ENCODE measurements at regions not wholly inside any gene's neighbourhood (a gene's known extent, or its start where the extent isn't known, plus 50 kb on each side); places are given as distances from the start of the nearest gene placed in this dataset.

DNA sequence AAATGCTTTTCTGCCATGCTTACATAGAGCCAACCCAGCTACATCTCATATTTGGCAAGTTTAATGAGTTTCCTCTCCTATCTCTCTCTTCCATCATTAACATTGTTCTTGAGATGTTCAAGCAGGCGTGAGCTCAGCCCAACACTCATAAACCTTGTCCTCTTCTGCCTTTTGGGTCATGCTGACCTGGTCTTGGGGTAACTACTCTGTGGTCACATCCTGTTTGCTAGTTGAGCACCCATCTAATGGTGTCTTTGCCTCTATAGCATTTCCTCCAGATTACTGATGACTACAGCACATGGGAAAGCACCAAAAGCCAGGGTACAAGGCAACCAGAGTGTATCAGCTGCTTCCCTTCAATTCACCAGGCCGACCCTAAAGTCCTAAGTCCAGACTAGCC, 366.9 kb upstream of the HNRNPA3 start:
- Histone ChIP-seq H3K9me3 (ENCODE audit: control insufficient read depth, low read length) (no peaks in the 10 kb centered on the region), H3K4me3 (ENCODE audit: low read length) (no peak overlapping the region), H3K9ac (ENCODE audit: low read length) (no peak overlapping the region), H3K36me3 (ENCODE audit: control insufficient read depth, insufficient read depth, low read length) (no peaks in the 10 kb centered on the region), H3K4me1 (ENCODE audit: control insufficient read depth, insufficient read depth, low read length) (no peaks in the 10 kb centered on the region), H3K27me3 (ENCODE audit: control insufficient read depth, insufficient read depth, low read length) (no peaks in the 10 kb centered on the region)

DNA sequence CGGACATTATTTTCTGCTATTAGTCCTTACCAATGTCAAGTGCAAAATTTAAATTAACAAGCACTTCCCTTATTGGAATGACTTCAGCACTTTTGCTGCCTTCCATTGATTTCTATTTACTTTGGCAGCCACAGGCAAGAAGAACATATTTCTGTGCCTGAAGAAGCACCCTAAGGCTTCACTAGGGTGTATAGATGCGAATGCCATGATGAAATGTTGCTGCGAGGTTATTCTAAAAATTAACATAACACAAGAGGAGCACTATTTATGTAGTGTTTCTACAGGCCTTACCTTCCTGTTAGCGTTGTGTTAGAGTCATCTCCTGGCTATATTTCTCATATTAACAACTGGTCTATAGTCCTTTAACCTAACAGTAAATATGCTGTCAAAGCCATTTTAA, 365.0 kb upstream of the HNRNPA3 start:
- no peaks in the 10 kb centered on the region for H3K27me3 ChIP-seq (ENCODE audit: control insufficient read depth, insufficient read depth, low read length)
- H3K9ac ChIP-seq (ENCODE audit: low read length) = no peak overlapping the region
- no peaks in the 10 kb centered on the region for H3K9me3 ChIP-seq (ENCODE audit: control insufficient read depth, low read length)
- H3K36me3 ChIP-seq (ENCODE audit: control insufficient read depth, insufficient read depth, low read length) = no peaks in the 10 kb centered on the region
- no peak overlapping the region for H3K4me3 ChIP-seq (ENCODE audit: low read length)
- no peaks in the 10 kb centered on the region for H3K4me1 ChIP-seq (ENCODE audit: control insufficient read depth, insufficient read depth, low read length)

GRCh38 chr2:176848844-176849243, 363.8 kb upstream of the HNRNPA3 start:
- Histone ChIP-seq H3K9me3 (ENCODE audit: control insufficient read depth, low read length) (no peaks in the 10 kb centered on the region), H3K4me3 (ENCODE audit: low read length) (no peak overlapping the region), H3K27me3 (ENCODE audit: control insufficient read depth, insufficient read depth, low read length) (no peaks in the 10 kb centered on the region), H3K4me1 (ENCODE audit: control insufficient read depth, insufficient read depth, low read length) (no peaks in the 10 kb centered on the region), H3K9ac (ENCODE audit: low read length) (no peak overlapping the region), H3K36me3 (ENCODE audit: control insufficient read depth, insufficient read depth, low read length) (no peaks in the 10 kb centered on the region)

DNA sequence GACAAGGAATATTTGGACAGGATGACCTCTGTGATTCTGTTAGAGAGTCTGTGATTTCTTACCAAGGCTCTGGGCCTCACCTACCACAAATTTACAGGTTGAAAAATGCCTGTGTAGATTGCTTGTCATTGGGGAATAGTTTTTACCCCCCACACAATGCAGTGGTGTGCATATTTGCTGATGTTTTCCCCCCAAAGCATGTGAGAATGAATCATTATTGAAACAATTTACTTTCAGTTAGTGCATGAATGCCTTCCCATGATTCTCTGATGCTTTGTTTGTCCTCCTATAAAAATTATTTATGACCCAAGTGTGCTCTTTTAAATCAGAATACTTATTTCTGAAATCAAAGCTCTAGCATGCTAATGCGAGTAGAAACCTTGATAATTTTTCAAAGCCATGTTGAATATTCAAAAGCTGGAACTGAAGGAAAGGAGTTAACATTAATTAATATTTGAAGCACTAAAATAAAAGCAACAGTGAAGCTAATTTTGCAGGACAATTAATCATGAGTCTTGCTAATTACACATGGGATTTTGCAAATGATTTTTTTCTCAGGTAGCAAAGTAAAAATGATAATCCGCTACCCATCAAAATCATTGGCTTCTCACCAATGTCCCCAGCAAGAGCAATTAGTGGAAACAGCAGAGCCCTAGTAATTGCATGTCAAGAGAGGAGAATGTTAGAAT, 361.2 kb upstream of the HNRNPA3 start:
- H3K36me3 ChIP-seq (ENCODE audit: control insufficient read depth, insufficient read depth, low read length) = no peaks in the 10 kb centered on the region
- no peak overlapping the region for H3K4me3 ChIP-seq (ENCODE audit: low read length)
- H3K9me3 ChIP-seq (ENCODE audit: control insufficient read depth, low read length) = no peaks in the 10 kb centered on the region
- H3K4me1 ChIP-seq (ENCODE audit: control insufficient read depth, insufficient read depth, low read length) = no peaks in the 10 kb centered on the region
- H3K27me3 ChIP-seq (ENCODE audit: control insufficient read depth, insufficient read depth, low read length) = no peaks in the 10 kb centered on the region
- no peak overlapping the region for H3K9ac ChIP-seq (ENCODE audit: low read length)

GRCh38 chr2:176851889-176852483, 360.6 kb upstream of the HNRNPA3 start:
- H3K36me3 ChIP-seq (ENCODE audit: control insufficient read depth, insufficient read depth, low read length) = no peaks in the 10 kb centered on the region
- no peak overlapping the region for H3K9ac ChIP-seq (ENCODE audit: low read length)
- no peaks in the 10 kb centered on the region for H3K27me3 ChIP-seq (ENCODE audit: control insufficient read depth, insufficient read depth, low read length)
- no peak overlapping the region for H3K4me3 ChIP-seq (ENCODE audit: low read length)
- H3K4me1 ChIP-seq (ENCODE audit: control insufficient read depth, insufficient read depth, low read length) = no peaks in the 10 kb centered on the region
- H3K9me3 ChIP-seq (ENCODE audit: control insufficient read depth, low read length) = no peaks in the 10 kb centered on the region

DNA sequence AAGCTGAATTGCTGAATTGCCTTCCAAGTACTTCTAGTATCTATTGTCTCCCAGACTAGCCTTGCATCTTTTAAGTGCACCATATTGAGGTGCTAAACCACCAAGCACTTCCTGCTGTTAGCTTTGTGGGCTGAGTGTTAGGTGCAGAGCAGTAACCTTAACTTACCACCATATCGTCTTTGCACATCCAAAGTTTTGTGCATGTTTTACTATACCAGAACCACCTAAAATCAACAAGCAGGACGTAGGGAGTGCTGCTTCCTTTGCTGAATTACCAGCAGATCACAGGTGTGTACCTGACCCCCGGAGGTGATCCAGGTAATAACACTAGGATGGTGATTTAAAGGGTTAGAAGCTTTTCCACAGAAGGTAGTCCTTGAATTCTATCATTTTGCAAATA, 359.9 kb upstream of the HNRNPA3 start:
- no peaks in the 10 kb centered on the region for H3K27me3 ChIP-seq (ENCODE audit: control insufficient read depth, insufficient read depth, low read length)
- H3K9ac ChIP-seq (ENCODE audit: low read length) = no peak overlapping the region
- H3K36me3 ChIP-seq (ENCODE audit: control insufficient read depth, insufficient read depth, low read length) = no peaks in the 10 kb centered on the region
- H3K4me1 ChIP-seq (ENCODE audit: control insufficient read depth, insufficient read depth, low read length) = no peaks in the 10 kb centered on the region
- no peak overlapping the region for H3K4me3 ChIP-seq (ENCODE audit: low read length)
- H3K9me3 ChIP-seq (ENCODE audit: control insufficient read depth, low read length) = no peaks in the 10 kb centered on the region

DNA sequence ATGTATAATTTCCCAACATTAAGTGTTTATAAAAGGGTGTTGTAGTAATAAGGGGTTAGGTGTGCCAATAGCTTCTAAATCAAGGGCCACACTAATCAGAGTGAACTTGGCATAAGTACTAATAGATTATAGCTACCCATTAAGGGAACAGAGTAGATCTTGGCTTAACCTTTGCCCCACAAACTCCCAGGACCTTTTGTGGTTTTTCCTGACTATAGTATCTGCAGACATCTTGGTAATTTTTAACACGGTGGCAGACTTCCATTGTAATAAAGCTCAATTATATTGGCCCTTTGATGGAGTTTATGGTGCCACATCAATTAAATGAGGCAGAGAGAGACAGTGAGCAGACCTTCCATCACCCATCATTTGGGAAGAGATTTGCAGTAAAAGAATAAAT, 358.5 kb upstream of the HNRNPA3 start:
- H3K27me3 ChIP-seq (ENCODE audit: control insufficient read depth, insufficient read depth, low read length) = no peaks in the 10 kb centered on the region
- H3K9ac ChIP-seq (ENCODE audit: low read length) = no peak overlapping the region
- no peaks in the 10 kb centered on the region for H3K9me3 ChIP-seq (ENCODE audit: control insufficient read depth, low read length)
- H3K36me3 ChIP-seq (ENCODE audit: control insufficient read depth, insufficient read depth, low read length) = no peaks in the 10 kb centered on the region
- H3K4me3 ChIP-seq (ENCODE audit: low read length) = no peak overlapping the region
- H3K4me1 ChIP-seq (ENCODE audit: control insufficient read depth, insufficient read depth, low read length) = no peaks in the 10 kb centered on the region

GRCh38 chr2:176854878-176855277, 357.7 kb upstream of the HNRNPA3 start:
- no peak overlapping the region for H3K9ac ChIP-seq (ENCODE audit: low read length)
- no peaks in the 10 kb centered on the region for H3K9me3 ChIP-seq (ENCODE audit: control insufficient read depth, low read length)
- H3K4me1 ChIP-seq (ENCODE audit: control insufficient read depth, insufficient read depth, low read length) = no peaks in the 10 kb centered on the region
- H3K4me3 ChIP-seq (ENCODE audit: low read length) = no peak overlapping the region
- no peaks in the 10 kb centered on the region for H3K36me3 ChIP-seq (ENCODE audit: control insufficient read depth, insufficient read depth, low read length)
- H3K27me3 ChIP-seq (ENCODE audit: control insufficient read depth, insufficient read depth, low read length) = no peaks in the 10 kb centered on the region

- H3K9ac ChIP-seq (ENCODE audit: low read length) = no peak overlapping the region
- H3K36me3 ChIP-seq (ENCODE audit: control insufficient read depth, insufficient read depth, low read length) = no peaks in the 10 kb centered on the region
- no peaks in the 10 kb centered on the region for H3K9me3 ChIP-seq (ENCODE audit: control insufficient read depth, low read length)
- no peak overlapping the region for H3K4me3 ChIP-seq (ENCODE audit: low read length)
- no peaks in the 10 kb centered on the region for H3K4me1 ChIP-seq (ENCODE audit: control insufficient read depth, insufficient read depth, low read length)
- H3K27me3 ChIP-seq (ENCODE audit: control insufficient read depth, insufficient read depth, low read length) = no peaks in the 10 kb centered on the region
Measured at GRCh38 chr2:176856683-176857082, 355.9 kb upstream of the HNRNPA3 start.

GRCh38 chr2:176865336-176865735, 347.3 kb upstream of the HNRNPA3 start:
- Histone ChIP-seq H3K9ac (ENCODE audit: low read length) (no peak overlapping the region), H3K9me3 (ENCODE audit: control insufficient read depth, low read length) (no peaks in the 10 kb centered on the region), H3K27me3 (ENCODE audit: control insufficient read depth, insufficient read depth, low read length) (no peaks in the 10 kb centered on the region), H3K4me3 (ENCODE audit: low read length) (no peak overlapping the region), H3K36me3 (ENCODE audit: control insufficient read depth, insufficient read depth, low read length) (no peaks in the 10 kb centered on the region), H3K4me1 (ENCODE audit: control insufficient read depth, insufficient read depth, low read length) (no peaks in the 10 kb centered on the region)

DNA sequence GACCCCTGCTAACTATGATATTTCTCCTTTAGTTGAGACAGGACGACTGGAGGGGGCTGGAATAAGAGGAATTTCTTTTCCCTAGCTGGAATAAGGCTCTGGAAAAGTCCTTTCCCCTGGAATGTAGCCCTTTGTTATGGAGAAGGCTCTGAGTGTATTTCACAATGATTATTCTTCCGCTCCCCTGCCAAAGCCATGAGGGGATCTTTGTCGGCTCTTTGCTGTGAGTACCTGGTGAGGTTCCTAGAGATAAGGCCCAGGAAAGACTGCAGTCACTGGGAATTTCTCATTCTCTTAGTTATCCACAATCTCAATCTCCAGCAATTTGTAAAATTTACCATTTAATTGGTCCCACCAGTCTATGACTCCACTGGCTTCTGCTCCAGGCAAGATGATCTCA, 340.2 kb upstream of the HNRNPA3 start:
- H3K9ac ChIP-seq (ENCODE audit: low read length) = no peak overlapping the region
- no peak overlapping the region for H3K4me3 ChIP-seq (ENCODE audit: low read length)
- no peaks in the 10 kb centered on the region for H3K36me3 ChIP-seq (ENCODE audit: control insufficient read depth, insufficient read depth, low read length)
- no peaks in the 10 kb centered on the region for H3K9me3 ChIP-seq (ENCODE audit: control insufficient read depth, low read length)
- no peaks in the 10 kb centered on the region for H3K4me1 ChIP-seq (ENCODE audit: control insufficient read depth, insufficient read depth, low read length)
- H3K27me3 ChIP-seq (ENCODE audit: control insufficient read depth, insufficient read depth, low read length) = no peaks in the 10 kb centered on the region

DNA sequence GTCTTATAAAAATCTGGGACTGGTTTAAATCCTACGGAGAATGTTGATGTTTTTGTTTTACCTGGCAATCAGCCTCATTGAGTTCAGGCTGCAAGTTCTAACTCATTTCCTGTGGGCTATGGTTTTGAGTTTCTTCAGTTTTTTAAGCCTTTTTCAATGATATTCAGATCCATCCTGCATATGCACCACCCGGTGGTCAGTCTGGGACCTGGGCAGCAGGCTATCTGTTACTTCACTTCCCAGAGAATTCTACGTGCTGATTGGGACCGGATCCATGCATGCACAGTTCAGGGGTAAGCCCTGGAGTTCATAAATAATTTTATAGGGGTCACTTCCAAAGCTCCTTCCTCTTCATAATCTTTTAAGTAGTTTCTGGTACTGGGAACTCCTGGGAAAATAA, 339.2 kb upstream of the HNRNPA3 start:
- H3K9ac ChIP-seq (ENCODE audit: low read length) = no peak overlapping the region
- no peaks in the 10 kb centered on the region for H3K36me3 ChIP-seq (ENCODE audit: control insufficient read depth, insufficient read depth, low read length)
- H3K9me3 ChIP-seq (ENCODE audit: control insufficient read depth, low read length) = no peaks in the 10 kb centered on the region
- H3K4me3 ChIP-seq (ENCODE audit: low read length) = no peak overlapping the region
- H3K27me3 ChIP-seq (ENCODE audit: control insufficient read depth, insufficient read depth, low read length) = no peaks in the 10 kb centered on the region
- H3K4me1 ChIP-seq (ENCODE audit: control insufficient read depth, insufficient read depth, low read length) = no peaks in the 10 kb centered on the region

Data from mucosa of stomach (tissue), 1 donor.